Karpas-422 (cell line): ENCODE measurements at regions not wholly inside any gene's neighbourhood (a gene's known extent, or its start where the extent isn't known, plus 50 kb on each side); places are given as distances from the start of the nearest gene placed in this dataset.

Source experiments
- DNase-seq: peaks from one replicate; pipeline ENCODE4 v3.0.0-alpha.2; 2015
- H2AFZ ChIP-seq: fragments of 200-600 bp; sonication (generic); 2 replicates; pipeline ENCODE4 v1.6.1; 2014; ENCODE audit warnings: antibody characterized with exemption, low read length, mixed read lengths
- H3K27ac ChIP-seq: fragments of 200-600 bp; sonication (generic); 2 replicates; pipeline ENCODE4 v1.5.1; 2014; ENCODE audit warnings: mild to moderate bottlenecking, low read length, moderate library complexity
- H3K27me3 ChIP-seq: fragments of 200-600 bp; sonication (generic); 2 replicates; pipeline ENCODE4 v1.6.1; 2014; ENCODE audit warnings: low read length, mixed read lengths
- H3K36me3 ChIP-seq: fragments of 200-600 bp; sonication (generic); 2 replicates; pipeline ENCODE4 v1.6.1; 2014; ENCODE audit warnings: low read length, mixed read lengths; ENCODE audit not compliant: insufficient read depth
- H3K4me1 ChIP-seq: fragments of 200-600 bp; sonication (generic); 2 replicates; pipeline ENCODE4 v1.6.1; 2014; ENCODE audit warnings: mild to moderate bottlenecking, low read length, mixed read lengths
- H3K4me2 ChIP-seq: fragments of 200-600 bp; sonication (generic); 2 replicates; pipeline ENCODE4 v1.6.1; 2014; ENCODE audit warnings: low read length, low read depth, mild to moderate bottlenecking; ENCODE audit not compliant: poor library complexity, severe bottlenecking
- H3K4me3 ChIP-seq: fragments of 200-600 bp; sonication (generic); 2 replicates; pipeline ENCODE4 v1.5.1; 2014; ENCODE audit warnings: mild to moderate bottlenecking, antibody characterized with exemption, low read length, mixed read lengths
- H3K79me2 ChIP-seq: fragments of 200-600 bp; sonication (generic); 2 replicates; pipeline ENCODE4 v1.6.1; 2014; ENCODE audit warnings: mild to moderate bottlenecking, low read length, mixed read lengths
- H3K9ac ChIP-seq: fragments of 200-600 bp; sonication (generic); 2 replicates; pipeline ENCODE4 v1.6.0; 2014; ENCODE audit warnings: low read length
- H3K9me2 ChIP-seq: fragments of 200-600 bp; sonication (generic), shearing (Covaris generic); replicated peaks from 2 replicates; pipeline ENCODE4 v1.6.0; 2014; ENCODE audit warnings: mild to moderate bottlenecking, low read length, moderate library complexity; ENCODE audit not compliant: insufficient read depth
- H3K9me3 ChIP-seq: fragments of 300-700, 200-600 bp; sonication (generic); 2 replicates; pipeline ENCODE4 v1.6.1; 2014; ENCODE audit warnings: low read length, mixed read lengths
- H4K20me1 ChIP-seq: fragments of 200-600 bp; sonication (generic); 2 replicates; pipeline ENCODE4 v1.6.1; 2014; ENCODE audit warnings: mild to moderate bottlenecking, antibody characterized with exemption, low read length, low read depth; ENCODE audit not compliant: insufficient read depth

DNA sequence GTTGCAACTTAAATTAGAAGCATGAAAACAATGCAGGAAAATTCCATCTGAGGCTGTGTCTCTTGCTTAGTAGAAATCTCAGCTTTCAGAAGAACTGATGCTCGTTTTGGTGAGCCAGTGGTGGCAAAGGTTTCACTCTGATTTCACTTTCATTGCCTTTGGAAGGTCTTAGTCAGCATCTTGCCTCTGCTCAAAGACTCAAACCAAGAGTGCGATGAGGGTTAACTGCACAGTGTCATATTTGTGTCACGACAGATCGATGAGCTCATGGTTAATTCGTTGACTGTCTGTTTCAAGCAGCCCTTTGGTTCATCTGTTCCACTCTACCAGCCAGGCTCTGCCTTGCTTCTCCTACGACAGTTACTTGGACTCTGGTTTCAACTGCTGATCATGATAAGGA lies 331.3 kb upstream of the KIF2A start:
- no peak for DNase-seq
- H3K9me2 ChIP-seq: no peaks in the 10 kb centered on the region
- H4K20me1 ChIP-seq: no peaks in the 10 kb centered on the region
- no peaks in the 10 kb centered on the region for H3K9me3 ChIP-seq
- H3K4me2 ChIP-seq: no peak overlapping the region
- no peaks in the 10 kb centered on the region for H3K27me3 ChIP-seq
- H3K4me1 ChIP-seq: no peaks in the 10 kb centered on the region
- no peak overlapping the region for H3K27ac ChIP-seq
- no peak overlapping the region for H2AFZ ChIP-seq
- H3K4me3 ChIP-seq: no peak overlapping the region
- H3K9ac ChIP-seq: no peak overlapping the region
- H3K79me2 ChIP-seq: no peaks in the 10 kb centered on the region
- H3K36me3 ChIP-seq: no peaks in the 10 kb centered on the region

GRCh38 chr5:61981886-61982285 lies 324.1 kb upstream of the KIF2A start:
- no peak overlapping the region for H3K27ac ChIP-seq
- H3K4me1 ChIP-seq: peaks cover 35% of the 10 kb centered on the region
- no peak overlapping the region for H3K9ac ChIP-seq
- no peak overlapping the region for H3K4me3 ChIP-seq
- no peaks in the 10 kb centered on the region for H4K20me1 ChIP-seq
- H3K4me2 ChIP-seq: peak overlapping the region; percentile 0
- 0 out of 2 replicates have a peak, but pooled peaks cover 4% of the 10 kb centered on the region for H3K27me3 ChIP-seq
- H3K9me2 ChIP-seq: no peaks in the 10 kb centered on the region
- DNase-seq: peak; percentile 59
- H3K9me3 ChIP-seq: no peaks in the 10 kb centered on the region
- H3K79me2 ChIP-seq: no peaks in the 10 kb centered on the region
- no peaks in the 10 kb centered on the region for H3K36me3 ChIP-seq
- no peak overlapping the region for H2AFZ ChIP-seq

- 0 out of 2 replicates have a peak, but pooled peaks cover 5% of the 10 kb centered on the region for H3K27me3 ChIP-seq
- no peaks in the 10 kb centered on the region for H3K9me2 ChIP-seq
- H3K4me3 ChIP-seq: no peak overlapping the region
- no peaks in the 10 kb centered on the region for H3K36me3 ChIP-seq
- H2AFZ ChIP-seq: no peak overlapping the region
- no peaks in the 10 kb centered on the region for H3K9me3 ChIP-seq
- H3K9ac ChIP-seq: no peak overlapping the region
- H3K79me2 ChIP-seq: no peaks in the 10 kb centered on the region
- no peak overlapping the region for H3K27ac ChIP-seq
- no peaks in the 10 kb centered on the region for H4K20me1 ChIP-seq
- no peaks in the 10 kb centered on the region for H3K4me1 ChIP-seq
- no peak overlapping the region for H3K4me2 ChIP-seq
- no peak for DNase-seq
These were observed 314.6 kb upstream of the KIF2A start for GRCh38 chr5:61991430-61991829.

- no peaks in the 10 kb centered on the region for H3K4me1 ChIP-seq
These were observed 314.1 kb upstream of the KIF2A start for GRCh38 chr5:61991866-61992265.

DNA sequence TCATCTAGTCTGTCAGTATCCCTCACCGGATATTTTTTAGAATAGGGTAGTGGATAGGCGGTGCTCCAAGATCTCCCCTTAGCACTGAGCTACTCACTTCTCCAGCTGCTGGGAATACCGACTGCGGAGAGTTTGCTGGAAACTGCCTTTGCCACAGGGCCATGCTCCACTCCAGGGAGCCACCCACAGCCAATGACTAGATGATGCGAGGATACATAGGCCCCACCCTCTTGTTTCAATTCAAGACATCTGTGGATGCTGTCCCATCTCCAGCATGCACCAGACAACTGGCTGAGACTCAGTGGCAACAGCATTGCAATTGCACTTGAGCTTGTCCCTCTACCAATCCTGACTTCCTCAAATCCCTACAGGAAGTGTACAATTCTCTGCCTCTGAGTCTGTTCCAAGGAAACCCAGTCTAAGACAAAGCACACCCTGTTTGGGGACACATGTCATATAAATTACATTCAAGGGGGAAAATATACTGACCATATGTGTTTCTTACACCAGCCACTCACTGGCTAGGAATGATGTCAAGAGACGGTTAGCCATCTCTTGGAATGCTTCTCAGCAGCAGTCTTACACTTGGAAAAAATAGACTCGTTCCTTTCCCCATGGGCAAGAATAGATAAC lies 312.6 kb upstream of the KIF2A start:
- Histone ChIP-seq H3K4me2 (no peak overlapping the region), H3K79me2 (no peaks in the 10 kb centered on the region), H3K36me3 (no peaks in the 10 kb centered on the region), H3K9me2 (no peaks in the 10 kb centered on the region), H2AFZ (no peak overlapping the region), H3K9me3 (no peaks in the 10 kb centered on the region), H3K4me1 (no peaks in the 10 kb centered on the region), H3K27me3 (no peaks in the 10 kb centered on the region), H3K27ac (no peak overlapping the region), H3K9ac (no peak overlapping the region), H4K20me1 (no peaks in the 10 kb centered on the region), H3K4me3 (no peak overlapping the region)
- no peak for DNase-seq

More at GRCh38 chr5:61991866-61992265, 314.1 kb upstream of the KIF2A start:
- H3K9ac ChIP-seq: no peak overlapping the region
- no peaks in the 10 kb centered on the region for H4K20me1 ChIP-seq
- no peak overlapping the region for H3K4me2 ChIP-seq
- no peaks in the 10 kb centered on the region for H3K79me2 ChIP-seq
- H3K9me2 ChIP-seq: no peaks in the 10 kb centered on the region
- no peaks in the 10 kb centered on the region for H3K36me3 ChIP-seq
- H3K27me3 ChIP-seq: 0 out of 2 replicates have a peak, but pooled peaks cover 3% of the 10 kb centered on the region
- H3K9me3 ChIP-seq: no peaks in the 10 kb centered on the region
- H3K27ac ChIP-seq: no peak overlapping the region
- H3K4me3 ChIP-seq: no peak overlapping the region
- DNase-seq: no peak
- no peak overlapping the region for H2AFZ ChIP-seq

- no peak overlapping the region for H2AFZ ChIP-seq
- no peaks in the 10 kb centered on the region for H3K36me3 ChIP-seq
- no peak overlapping the region for H3K4me3 ChIP-seq
- no peak overlapping the region for H3K4me2 ChIP-seq
- no peaks in the 10 kb centered on the region for H3K79me2 ChIP-seq
- H3K4me1 ChIP-seq: no peaks in the 10 kb centered on the region
- no peaks in the 10 kb centered on the region for H3K9me2 ChIP-seq
- H3K9ac ChIP-seq: no peak overlapping the region
- H3K27me3 ChIP-seq: no peaks in the 10 kb centered on the region
- H4K20me1 ChIP-seq: no peaks in the 10 kb centered on the region
- no peak overlapping the region for H3K27ac ChIP-seq
- no peak for DNase-seq
- no peaks in the 10 kb centered on the region for H3K9me3 ChIP-seq
These were observed 311.8 kb upstream of the KIF2A start for GRCh38 chr5:61994171-61994570.

- H3K4me2 ChIP-seq: no peak overlapping the region
- no peak overlapping the region for H3K9ac ChIP-seq
- H3K4me1 ChIP-seq: no peaks in the 10 kb centered on the region
- no peaks in the 10 kb centered on the region for H3K9me3 ChIP-seq
- DNase-seq: no peak
- H3K36me3 ChIP-seq: no peaks in the 10 kb centered on the region
- no peaks in the 10 kb centered on the region for H3K9me2 ChIP-seq
- H3K4me3 ChIP-seq: no peak overlapping the region
- no peak overlapping the region for H2AFZ ChIP-seq
- no peaks in the 10 kb centered on the region for H4K20me1 ChIP-seq
- no peaks in the 10 kb centered on the region for H3K79me2 ChIP-seq
- H3K27ac ChIP-seq: no peak overlapping the region
- H3K27me3 ChIP-seq: no peaks in the 10 kb centered on the region
These were observed 310.5 kb upstream of the KIF2A start for GRCh38 chr5:61995486-61995885.

- Histone ChIP-seq H3K27me3 (no peaks in the 10 kb centered on the region), H3K36me3 (no peaks in the 10 kb centered on the region), H3K4me2 (no peak overlapping the region), H4K20me1 (no peaks in the 10 kb centered on the region), H3K4me1 (no peaks in the 10 kb centered on the region), H2AFZ (no peak overlapping the region), H3K27ac (no peak overlapping the region), H3K9me3 (no peaks in the 10 kb centered on the region), H3K4me3 (no peak overlapping the region), H3K79me2 (no peaks in the 10 kb centered on the region), H3K9me2 (no peaks in the 10 kb centered on the region), H3K9ac (no peak overlapping the region)
- DNase-seq: no peak
These were observed 306.6 kb upstream of the KIF2A start for GRCh38 chr5:61999371-61999770.
